ENCODE measurements at regions not wholly inside any gene's neighbourhood (a gene's known extent, or its start where the extent isn't known, plus 50 kb on each side); places are given as distances from the start of the nearest gene placed in this dataset.
"Not testable (repeated sequence)": the region's sequence is repeated elsewhere in the genome, so short reads cannot be mapped to it uniquely, and the experiment has no call there.

DNA sequence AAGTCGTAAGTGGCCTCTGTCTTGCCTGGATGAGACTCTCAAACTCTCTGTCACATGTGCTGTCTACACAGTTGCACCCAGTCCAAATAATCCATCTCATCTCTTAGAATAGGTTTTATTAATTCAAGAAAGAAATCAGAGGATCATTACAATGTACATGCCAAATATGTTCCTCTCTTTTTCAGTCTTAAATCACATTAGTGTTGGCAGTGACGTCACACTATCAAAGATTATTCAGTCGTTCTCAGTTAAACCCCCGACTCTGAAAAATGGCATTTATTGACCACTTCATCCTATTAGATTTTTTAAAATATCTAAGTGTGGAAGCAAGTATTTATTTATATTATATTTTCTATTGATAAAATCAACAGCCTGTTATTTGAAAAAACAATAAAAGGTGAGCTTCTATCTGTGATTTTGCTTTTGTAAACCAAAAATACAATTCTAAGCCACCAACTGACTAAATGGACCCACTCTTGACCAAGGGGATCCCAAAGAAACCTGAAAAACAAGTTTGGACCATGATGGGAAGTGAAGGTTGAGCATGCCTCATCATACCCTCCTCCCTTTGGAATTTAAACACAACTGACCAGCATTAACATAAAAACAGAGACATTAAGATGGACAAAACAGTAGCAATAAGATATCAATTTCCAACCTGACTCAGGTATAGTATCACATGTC, 1894.4 kb upstream of the LRRTM1 start:
- no CpG with 5 or more reads among the region's 4 CpGs for WGBS (ENCODE audit: insufficient coverage, insufficient read length)
- Histone ChIP-seq H3K4me3 (ENCODE audit: low read length) (no peak overlapping the region), H3K27me3 (ENCODE audit: control insufficient read depth, insufficient read depth, low read length) (no peaks in the 10 kb centered on the region), H3K4me1 (ENCODE audit: control insufficient read depth, insufficient read depth, low read length) (no peaks in the 10 kb centered on the region), H3K9me3 (ENCODE audit: control insufficient read depth, insufficient read depth, low read length) (no peaks in the 10 kb centered on the region), H3K36me3 (ENCODE audit: control insufficient read depth, insufficient read depth, low read length) (no peaks in the 10 kb centered on the region), H3K27ac (ENCODE audit: low read length) (no peak overlapping the region)
- DNase-seq (ENCODE audit: low read depth, low spot score): peak; percentile 57

DNA sequence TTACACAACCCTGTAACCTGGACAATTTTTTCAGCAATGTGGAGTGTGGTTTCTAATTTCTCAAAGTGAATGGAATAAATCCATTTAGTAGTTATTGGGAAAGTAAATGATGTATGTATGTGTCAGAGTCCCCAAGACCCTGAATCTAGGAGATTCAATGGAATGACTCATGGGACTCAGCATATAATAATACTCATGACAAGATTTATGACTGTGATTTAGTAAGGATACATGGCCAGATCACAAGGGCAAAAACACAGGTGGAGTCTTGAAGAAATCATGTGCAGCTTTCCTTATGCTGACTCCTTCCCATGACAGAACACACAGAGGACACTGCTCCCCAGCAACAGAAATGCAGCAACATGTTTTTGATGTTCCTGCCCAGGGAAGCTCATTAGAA, 1877.7 kb upstream of the LRRTM1 start:
- no peaks in the 10 kb centered on the region for H3K36me3 ChIP-seq (ENCODE audit: control insufficient read depth, insufficient read depth, low read length)
- DNase-seq (ENCODE audit: low read depth, low spot score): no peak
- H3K4me3 ChIP-seq (ENCODE audit: low read length): no peak overlapping the region
- H3K27me3 ChIP-seq (ENCODE audit: control insufficient read depth, insufficient read depth, low read length): no peaks in the 10 kb centered on the region
- H3K4me1 ChIP-seq (ENCODE audit: control insufficient read depth, insufficient read depth, low read length): no peaks in the 10 kb centered on the region
- no peak overlapping the region for H3K27ac ChIP-seq (ENCODE audit: low read length)
- no peaks in the 10 kb centered on the region for H3K9me3 ChIP-seq (ENCODE audit: control insufficient read depth, insufficient read depth, low read length)

DNA sequence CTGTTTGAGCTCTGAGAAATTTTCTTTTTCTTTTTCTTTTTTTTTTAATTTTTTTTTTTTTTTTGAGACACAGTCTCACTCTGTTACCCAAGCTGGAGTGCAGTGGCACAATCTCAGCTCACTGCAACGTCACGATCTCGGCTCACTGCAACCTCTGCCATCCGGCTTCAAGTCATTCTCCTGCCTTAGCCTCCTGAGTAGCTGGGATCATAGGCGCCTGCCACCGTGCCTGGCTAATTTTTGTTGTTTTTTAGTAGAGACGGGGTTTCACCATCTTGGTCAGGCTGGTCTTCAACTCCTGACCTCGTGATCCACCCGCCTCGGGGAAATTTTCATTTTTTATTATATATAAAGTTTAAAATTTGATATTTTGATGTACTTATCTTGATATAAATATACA, 1870.7 kb upstream of the LRRTM1 start:
- DNase-seq (ENCODE audit: low read depth, low spot score); H3K27me3 ChIP-seq (ENCODE audit: control insufficient read depth, insufficient read depth, low read length); H3K4me3 ChIP-seq (ENCODE audit: low read length); H3K4me1 ChIP-seq (ENCODE audit: control insufficient read depth, insufficient read depth, low read length); H3K36me3 ChIP-seq (ENCODE audit: control insufficient read depth, insufficient read depth, low read length); H3K27ac ChIP-seq (ENCODE audit: low read length); H3K9me3 ChIP-seq (ENCODE audit: control insufficient read depth, insufficient read depth, low read length): not testable (repeated sequence)
- WGBS (ENCODE audit: insufficient coverage, insufficient read length): no CpG with 5 or more reads among the region's 10 CpGs

DNA sequence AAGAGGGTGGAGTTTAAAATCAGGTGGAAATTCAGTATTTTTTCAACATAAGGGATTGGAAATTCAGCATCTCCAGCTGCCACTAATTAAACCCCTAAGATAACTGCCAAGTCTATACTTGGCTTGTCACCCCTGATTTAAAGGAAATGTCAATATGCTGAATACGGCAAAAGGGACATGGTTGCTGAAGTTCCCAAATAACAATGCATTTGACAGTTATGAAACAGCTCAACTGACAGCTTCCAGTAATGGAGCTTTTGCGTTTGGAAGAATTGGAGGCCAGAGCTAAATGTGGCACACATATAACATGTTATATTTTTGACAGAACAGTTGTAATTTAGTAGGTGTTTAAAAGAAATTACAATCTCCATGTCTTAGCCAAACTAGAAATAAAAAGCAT, 1867.9 kb upstream of the LRRTM1 start:
- Histone ChIP-seq H3K27me3 (ENCODE audit: control insufficient read depth, insufficient read depth, low read length) (no peaks in the 10 kb centered on the region), H3K4me3 (ENCODE audit: low read length) (no peak overlapping the region), H3K9me3 (ENCODE audit: control insufficient read depth, insufficient read depth, low read length) (no peaks in the 10 kb centered on the region), H3K4me1 (ENCODE audit: control insufficient read depth, insufficient read depth, low read length) (no peaks in the 10 kb centered on the region), H3K27ac (ENCODE audit: low read length) (no peak overlapping the region), H3K36me3 (ENCODE audit: control insufficient read depth, insufficient read depth, low read length) (no peaks in the 10 kb centered on the region)
- no peak for DNase-seq (ENCODE audit: low read depth, low spot score)
- WGBS (ENCODE audit: insufficient coverage, insufficient read length): no CpG with 5 or more reads among the region's 2 CpGs

DNA sequence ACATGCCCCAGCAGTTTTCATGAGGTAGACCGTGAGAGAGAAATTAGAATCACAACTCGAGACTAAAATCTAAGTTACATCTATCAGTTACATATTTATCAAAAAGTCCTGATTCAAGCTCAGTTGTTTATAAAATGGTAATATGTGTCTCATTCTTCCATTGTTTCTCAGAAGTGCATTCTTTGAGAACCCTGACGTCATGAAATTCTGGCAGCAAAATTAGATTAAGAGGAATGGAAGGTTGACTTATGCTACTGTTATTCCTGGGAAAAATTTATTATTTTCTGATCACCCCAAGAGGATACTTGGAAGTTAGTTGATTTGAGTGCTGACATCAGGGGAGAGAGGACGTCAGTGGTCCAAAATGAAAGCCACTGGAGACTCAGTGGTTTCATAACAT, 1864.8 kb upstream of the LRRTM1 start:
- no CpG with 5 or more reads among the region's 4 CpGs for WGBS (ENCODE audit: insufficient coverage, insufficient read length)

DNA sequence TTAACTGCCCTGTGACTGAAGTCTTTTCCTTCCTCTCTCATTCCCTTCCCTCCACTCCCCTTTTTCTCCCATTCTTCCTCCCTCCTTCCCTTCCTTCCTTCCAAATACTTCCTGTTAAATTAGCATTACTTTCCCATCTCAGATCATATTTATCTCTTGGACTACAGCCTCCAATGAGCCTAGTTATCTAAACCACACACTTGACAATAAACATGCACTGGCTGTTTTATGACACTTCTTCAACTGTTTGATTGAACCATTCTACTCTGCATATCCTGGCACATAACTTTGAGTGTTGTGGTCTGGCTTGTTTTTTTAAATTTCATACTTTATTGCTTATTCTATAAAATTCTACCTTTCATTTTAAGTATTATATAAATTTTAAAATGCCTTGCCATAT, 1860.8 kb upstream of the LRRTM1 start:
- Histone ChIP-seq H3K27ac (ENCODE audit: low read length) (no peak overlapping the region), H3K9me3 (ENCODE audit: control insufficient read depth, insufficient read depth, low read length) (no peaks in the 10 kb centered on the region), H3K4me3 (ENCODE audit: low read length) (no peak overlapping the region), H3K27me3 (ENCODE audit: control insufficient read depth, insufficient read depth, low read length) (no peaks in the 10 kb centered on the region), H3K4me1 (ENCODE audit: control insufficient read depth, insufficient read depth, low read length) (no peaks in the 10 kb centered on the region), H3K36me3 (ENCODE audit: control insufficient read depth, insufficient read depth, low read length) (no peaks in the 10 kb centered on the region)
- DNase-seq (ENCODE audit: low read depth, low spot score): no peak

More for the DNA sequence above, 1864.8 kb upstream of the LRRTM1 start:
- Histone ChIP-seq H3K27me3 (ENCODE audit: control insufficient read depth, insufficient read depth, low read length) (no peaks in the 10 kb centered on the region), H3K4me3 (ENCODE audit: low read length) (no peak overlapping the region), H3K27ac (ENCODE audit: low read length) (no peak overlapping the region), H3K9me3 (ENCODE audit: control insufficient read depth, insufficient read depth, low read length) (no peaks in the 10 kb centered on the region), H3K4me1 (ENCODE audit: control insufficient read depth, insufficient read depth, low read length) (no peaks in the 10 kb centered on the region), H3K36me3 (ENCODE audit: control insufficient read depth, insufficient read depth, low read length) (no peaks in the 10 kb centered on the region)
- no peak for DNase-seq (ENCODE audit: low read depth, low spot score)

DNA sequence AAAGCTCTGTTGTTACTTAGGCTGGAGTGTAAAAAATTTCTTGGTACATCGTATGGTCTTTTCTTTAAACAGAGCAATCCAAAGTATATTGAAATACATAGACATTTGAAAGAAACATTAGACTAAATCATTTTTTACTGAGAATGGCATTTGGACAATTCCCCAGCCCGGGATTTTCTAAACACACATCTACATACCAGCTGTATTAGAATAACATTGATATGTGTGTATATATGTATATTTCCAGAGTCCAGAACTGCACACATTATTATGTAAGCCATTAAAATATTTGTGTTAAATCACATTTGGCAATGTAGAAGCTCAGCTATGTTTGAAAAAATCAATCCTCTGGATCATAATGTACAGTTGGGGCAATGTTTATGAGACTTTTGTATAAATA, 1853.6 kb upstream of the LRRTM1 start:
- no peaks in the 10 kb centered on the region for H3K9me3 ChIP-seq (ENCODE audit: control insufficient read depth, insufficient read depth, low read length)
- H3K36me3 ChIP-seq (ENCODE audit: control insufficient read depth, insufficient read depth, low read length): no peaks in the 10 kb centered on the region
- H3K4me3 ChIP-seq (ENCODE audit: low read length): no peak overlapping the region
- WGBS (ENCODE audit: insufficient coverage, insufficient read length): no CpG with 5 or more reads among the region's 2 CpGs
- H3K27ac ChIP-seq (ENCODE audit: low read length): no peak overlapping the region
- no peaks in the 10 kb centered on the region for H3K27me3 ChIP-seq (ENCODE audit: control insufficient read depth, insufficient read depth, low read length)
- H3K4me1 ChIP-seq (ENCODE audit: control insufficient read depth, insufficient read depth, low read length): no peaks in the 10 kb centered on the region
- no peak for DNase-seq (ENCODE audit: low read depth, low spot score)

DNA sequence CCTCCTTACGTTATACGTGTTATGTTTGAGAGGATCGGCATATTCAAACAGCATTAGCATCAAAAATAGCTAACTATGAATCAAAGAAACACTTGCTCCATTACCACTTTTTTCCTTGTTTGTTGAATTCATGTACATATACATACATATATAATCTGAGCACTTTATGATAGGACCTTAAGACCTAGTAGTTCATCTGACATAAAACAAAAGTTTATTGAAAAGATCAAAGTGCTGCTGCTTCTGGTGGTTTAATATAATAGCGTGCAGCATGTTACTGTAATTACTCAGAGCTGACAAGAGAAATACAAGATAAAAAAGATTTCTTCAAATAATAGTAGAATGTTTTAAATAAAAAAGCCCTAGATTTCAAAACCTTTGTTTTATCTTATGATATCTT, 1850.9 kb upstream of the LRRTM1 start:
- no peaks in the 10 kb centered on the region for H3K36me3 ChIP-seq (ENCODE audit: control insufficient read depth, insufficient read depth, low read length)
- no peaks in the 10 kb centered on the region for H3K9me3 ChIP-seq (ENCODE audit: control insufficient read depth, insufficient read depth, low read length)
- DNase-seq (ENCODE audit: low read depth, low spot score): no peak
- H3K27ac ChIP-seq (ENCODE audit: low read length): no peak overlapping the region
- no peaks in the 10 kb centered on the region for H3K27me3 ChIP-seq (ENCODE audit: control insufficient read depth, insufficient read depth, low read length)
- H3K4me1 ChIP-seq (ENCODE audit: control insufficient read depth, insufficient read depth, low read length): no peaks in the 10 kb centered on the region
- no CpG with 5 or more reads among the region's 4 CpGs for WGBS (ENCODE audit: insufficient coverage, insufficient read length)
- no peak overlapping the region for H3K4me3 ChIP-seq (ENCODE audit: low read length)

DNA sequence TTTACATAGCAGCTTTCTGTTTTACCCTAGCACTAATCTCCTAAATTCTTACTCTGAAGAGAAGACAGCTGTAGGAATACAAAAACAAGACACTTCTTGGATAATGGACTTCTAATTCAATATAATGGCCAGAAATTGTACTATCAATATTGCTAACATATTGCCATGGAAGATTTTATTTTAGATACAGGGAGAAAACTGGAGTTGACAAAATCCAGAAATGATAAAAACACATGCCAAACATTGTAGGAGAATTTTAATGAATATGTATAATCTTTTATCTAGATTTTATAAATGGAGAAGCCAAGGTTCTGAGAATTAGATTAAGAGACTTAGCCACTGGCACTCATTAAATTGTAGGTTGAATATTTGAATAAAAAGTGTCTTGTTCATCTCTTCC, 1838.8 kb upstream of the LRRTM1 start:
- no peaks in the 10 kb centered on the region for H3K9me3 ChIP-seq (ENCODE audit: control insufficient read depth, insufficient read depth, low read length)
- H3K27me3 ChIP-seq (ENCODE audit: control insufficient read depth, insufficient read depth, low read length): no peaks in the 10 kb centered on the region
- no peak for DNase-seq (ENCODE audit: low read depth, low spot score)

DNA sequence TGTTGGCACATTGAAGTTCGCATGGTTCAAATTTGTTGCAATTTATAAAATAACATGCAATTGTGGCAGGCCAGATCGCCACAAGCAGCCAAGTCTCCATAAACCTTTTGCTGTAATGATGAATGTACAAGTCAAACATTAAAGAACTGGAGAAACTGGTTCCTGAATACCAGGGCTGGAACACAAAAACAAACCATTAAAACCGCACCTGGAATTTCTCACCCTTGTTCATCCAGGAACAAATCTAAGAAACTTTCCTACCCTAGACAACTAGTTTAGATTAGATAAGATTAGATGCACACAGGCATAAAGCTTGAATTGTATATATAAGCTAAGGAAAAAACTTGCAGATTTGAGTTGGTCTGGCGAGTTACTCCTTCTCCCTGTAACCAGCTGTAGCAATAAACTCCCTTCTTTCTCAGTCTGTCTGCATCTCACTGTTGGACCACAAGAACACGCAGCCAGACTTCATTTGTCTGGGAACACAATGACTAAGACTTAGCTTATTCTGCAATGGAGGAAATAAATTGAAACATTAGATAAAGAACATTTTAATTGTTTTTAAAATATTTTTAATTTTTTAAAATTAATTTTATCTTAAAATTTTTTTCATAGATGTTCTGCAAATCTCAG, 1835.5 kb upstream of the LRRTM1 start:
- no CpG with 5 or more reads among the region's 5 CpGs for whole genome bisulfite sequencing (ENCODE audit: insufficient coverage, insufficient read length)

More for the DNA sequence above, 1838.8 kb upstream of the LRRTM1 start:
- no peak overlapping the region for H3K4me3 ChIP-seq (ENCODE audit: low read length)
- no peak overlapping the region for H3K27ac ChIP-seq (ENCODE audit: low read length)
- H3K36me3 ChIP-seq (ENCODE audit: control insufficient read depth, insufficient read depth, low read length): no peaks in the 10 kb centered on the region
- H3K4me1 ChIP-seq (ENCODE audit: control insufficient read depth, insufficient read depth, low read length): no peaks in the 10 kb centered on the region

DNA sequence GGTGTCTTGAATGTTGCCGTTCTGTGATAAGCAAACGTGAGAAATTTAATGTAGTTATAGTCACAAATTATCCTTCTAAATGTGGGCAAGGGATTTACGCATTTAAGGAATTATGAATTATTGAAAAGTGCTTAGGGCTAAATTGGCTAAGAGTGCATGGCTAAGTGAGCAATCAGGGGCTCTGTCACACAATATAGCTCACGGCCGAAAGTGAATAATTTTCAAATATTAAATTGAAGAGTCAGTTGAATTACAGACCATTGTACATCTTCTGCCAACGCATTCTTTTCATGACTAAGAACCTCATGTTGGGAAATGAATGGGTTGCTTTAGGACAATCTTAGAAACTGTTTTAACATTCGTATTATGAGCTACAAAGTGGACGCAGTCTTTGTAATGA, 1832.9 kb upstream of the LRRTM1 start:
- DNase-seq (ENCODE audit: low read depth, low spot score): no peak
- Histone ChIP-seq H3K27me3 (ENCODE audit: control insufficient read depth, insufficient read depth, low read length) (no peaks in the 10 kb centered on the region), H3K27ac (ENCODE audit: low read length) (no peak overlapping the region), H3K4me1 (ENCODE audit: control insufficient read depth, insufficient read depth, low read length) (no peaks in the 10 kb centered on the region), H3K9me3 (ENCODE audit: control insufficient read depth, insufficient read depth, low read length) (no peaks in the 10 kb centered on the region), H3K36me3 (ENCODE audit: control insufficient read depth, insufficient read depth, low read length) (no peaks in the 10 kb centered on the region), H3K4me3 (ENCODE audit: low read length) (no peak overlapping the region)
- 100% methylated on average over 1 of the region's 8 CpGs for WGBS (ENCODE audit: insufficient coverage, insufficient read length)

More for the DNA sequence above, 1835.5 kb upstream of the LRRTM1 start:
- H3K4me3 ChIP-seq (ENCODE audit: low read length): no peak overlapping the region
- no peak overlapping the region for H3K27ac ChIP-seq (ENCODE audit: low read length)
- DNase-seq (ENCODE audit: low read depth, low spot score): no peak
- no peaks in the 10 kb centered on the region for H3K4me1 ChIP-seq (ENCODE audit: control insufficient read depth, insufficient read depth, low read length)
- no peaks in the 10 kb centered on the region for H3K9me3 ChIP-seq (ENCODE audit: control insufficient read depth, insufficient read depth, low read length)
- no peaks in the 10 kb centered on the region for H3K36me3 ChIP-seq (ENCODE audit: control insufficient read depth, insufficient read depth, low read length)
- H3K27me3 ChIP-seq (ENCODE audit: control insufficient read depth, insufficient read depth, low read length): no peaks in the 10 kb centered on the region

Data from iPS DF 6.9 (cell line).